LNCaP clone FGC (cell line): ENCODE measurements at regions not wholly inside any gene's neighbourhood (a gene's known extent, or its start where the extent isn't known, plus 50 kb on each side); places are given as distances from the start of the nearest gene placed in this dataset.
"Not testable (repeated sequence)": the region's sequence is repeated elsewhere in the genome, so short reads cannot be mapped to it uniquely, and the experiment has no call there.

ENCODE experiments used
- DNase-seq: peaks from one replicate; pipeline ENCODE4 v3.0.0-alpha.2; 2011; ENCODE audit warnings: low read depth
- H3K4me3 ChIP-seq: 2 replicates; pipeline ENCODE4 v1.5.1; 2011; ENCODE audit warnings: mild to moderate bottlenecking, low read depth, low read length, control low read depth
- TF ChIP-seq, protein P1 (sequence below): IDR thresholded peaks from 2 replicates; pipeline ENCODE4 v1.5.1; 2012; ENCODE audit warnings: mild to moderate bottlenecking; ENCODE audit not compliant: control insufficient read depth, insufficient read depth; ENCODE audit errors: extremely low read depth

DNA sequence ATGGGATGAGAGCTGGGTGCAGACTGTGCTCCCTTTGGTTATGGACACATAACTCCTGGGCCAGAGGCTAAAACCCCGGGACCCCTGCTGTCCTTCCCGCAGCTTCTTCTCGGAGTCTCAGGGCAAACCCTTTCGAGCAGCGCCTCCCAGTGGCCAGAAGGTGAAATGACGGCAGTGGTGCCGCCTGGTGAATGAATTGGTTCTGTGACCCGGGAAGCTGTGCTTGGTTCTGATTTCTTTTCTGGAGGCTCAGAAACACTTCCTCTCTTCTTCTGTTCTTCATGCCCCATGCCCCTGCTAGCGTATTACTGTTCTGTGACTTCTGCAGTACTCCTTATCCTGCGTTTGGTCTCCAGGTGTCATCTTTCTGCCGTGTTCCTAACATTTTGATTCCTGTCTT is 104.7 kb upstream of the CCZ1B start:
- TF ChIP-seq, protein P1, sequence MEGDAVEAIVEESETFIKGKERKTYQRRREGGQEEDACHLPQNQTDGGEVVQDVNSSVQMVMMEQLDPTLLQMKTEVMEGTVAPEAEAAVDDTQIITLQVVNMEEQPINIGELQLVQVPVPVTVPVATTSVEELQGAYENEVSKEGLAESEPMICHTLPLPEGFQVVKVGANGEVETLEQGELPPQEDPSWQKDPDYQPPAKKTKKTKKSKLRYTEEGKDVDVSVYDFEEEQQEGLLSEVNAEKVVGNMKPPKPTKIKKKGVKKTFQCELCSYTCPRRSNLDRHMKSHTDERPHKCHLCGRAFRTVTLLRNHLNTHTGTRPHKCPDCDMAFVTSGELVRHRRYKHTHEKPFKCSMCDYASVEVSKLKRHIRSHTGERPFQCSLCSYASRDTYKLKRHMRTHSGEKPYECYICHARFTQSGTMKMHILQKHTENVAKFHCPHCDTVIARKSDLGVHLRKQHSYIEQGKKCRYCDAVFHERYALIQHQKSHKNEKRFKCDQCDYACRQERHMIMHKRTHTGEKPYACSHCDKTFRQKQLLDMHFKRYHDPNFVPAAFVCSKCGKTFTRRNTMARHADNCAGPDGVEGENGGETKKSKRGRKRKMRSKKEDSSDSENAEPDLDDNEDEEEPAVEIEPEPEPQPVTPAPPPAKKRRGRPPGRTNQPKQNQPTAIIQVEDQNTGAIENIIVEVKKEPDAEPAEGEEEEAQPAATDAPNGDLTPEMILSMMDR, result peak; percentile 42
- not testable (repeated sequence) for H3K4me3 ChIP-seq, DNase-seq

DNA sequence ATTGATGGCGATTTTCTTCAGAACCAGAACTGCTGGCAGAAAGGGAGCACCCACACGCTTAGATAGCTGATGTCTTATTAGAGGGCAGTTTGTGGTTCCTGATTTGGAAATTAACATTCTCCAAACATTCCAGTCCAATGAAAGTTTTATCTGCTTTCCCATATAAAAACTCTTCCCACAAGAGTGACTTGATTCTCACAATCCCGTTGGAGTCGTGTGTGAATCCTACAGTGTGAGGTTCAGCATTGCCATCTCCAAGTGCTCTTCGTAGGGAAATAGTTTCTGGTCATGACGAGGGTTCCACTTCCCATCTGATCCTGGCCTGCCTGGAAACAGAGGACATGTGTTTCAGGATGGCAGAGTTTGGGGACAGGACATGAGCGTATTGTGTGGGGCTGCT is 105.4 kb upstream of the CCZ1B start:
- not testable (repeated sequence) for DNase-seq, H3K4me3 ChIP-seq

DNA sequence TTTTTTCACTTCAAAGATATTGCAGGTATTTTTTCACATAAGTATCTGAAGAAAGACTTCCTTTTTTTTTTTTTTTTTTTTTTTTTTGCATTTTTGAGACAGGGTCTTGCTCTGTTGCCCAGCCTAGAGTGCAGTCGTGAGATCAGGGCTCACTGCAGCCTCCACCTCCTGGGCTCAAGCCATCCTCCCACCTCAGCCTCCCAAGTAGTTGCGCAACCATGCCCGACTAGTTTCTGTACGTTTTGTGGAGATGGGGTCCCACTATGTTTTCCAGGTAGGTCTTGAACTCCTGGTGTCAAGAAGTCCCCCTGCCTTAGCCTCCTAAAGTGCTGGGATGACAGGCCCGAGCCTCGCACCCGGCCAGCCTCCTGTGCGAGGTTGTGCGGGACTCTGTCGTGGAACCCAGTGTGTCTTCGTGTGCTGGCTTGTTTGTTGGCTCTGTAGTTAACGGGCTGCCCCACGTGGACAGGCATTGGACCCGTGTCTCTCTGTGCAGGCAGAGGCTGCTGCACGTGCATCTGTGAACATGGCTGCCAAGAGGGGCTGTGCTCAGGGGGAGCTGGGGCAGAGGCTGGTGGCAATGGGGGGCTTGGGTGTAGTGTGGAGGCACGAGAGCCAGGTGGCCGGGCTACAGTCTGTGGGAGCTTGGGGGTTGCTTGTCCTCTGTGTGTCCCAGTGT is 108.0 kb upstream of the CCZ1B start:
- not testable (repeated sequence) for H3K4me3 ChIP-seq, DNase-seq

DNA sequence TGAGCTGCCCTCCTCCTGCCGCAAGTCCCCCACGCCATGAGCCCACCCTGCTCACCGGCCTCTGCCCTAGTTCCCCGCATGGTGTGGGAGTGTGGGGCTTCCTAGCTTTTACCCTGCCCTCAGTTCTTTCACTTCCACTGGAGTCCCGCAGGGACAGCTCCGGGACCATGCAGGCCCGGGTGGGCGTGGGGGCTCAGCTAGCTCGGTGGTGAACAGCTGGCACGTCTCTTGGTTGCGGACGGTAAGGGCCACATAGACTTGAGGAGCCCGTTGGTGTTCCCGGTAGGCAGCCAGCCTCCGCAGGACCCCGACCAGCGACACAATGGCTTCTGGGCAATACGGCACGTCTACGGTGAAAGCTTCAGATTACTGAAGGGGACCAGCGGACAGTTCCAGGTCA is 108.9 kb upstream of the CCZ1B start:
- no peak overlapping the region for H3K4me3 ChIP-seq
- TF ChIP-seq, protein P1, result no peak
- no peak for DNase-seq

DNA sequence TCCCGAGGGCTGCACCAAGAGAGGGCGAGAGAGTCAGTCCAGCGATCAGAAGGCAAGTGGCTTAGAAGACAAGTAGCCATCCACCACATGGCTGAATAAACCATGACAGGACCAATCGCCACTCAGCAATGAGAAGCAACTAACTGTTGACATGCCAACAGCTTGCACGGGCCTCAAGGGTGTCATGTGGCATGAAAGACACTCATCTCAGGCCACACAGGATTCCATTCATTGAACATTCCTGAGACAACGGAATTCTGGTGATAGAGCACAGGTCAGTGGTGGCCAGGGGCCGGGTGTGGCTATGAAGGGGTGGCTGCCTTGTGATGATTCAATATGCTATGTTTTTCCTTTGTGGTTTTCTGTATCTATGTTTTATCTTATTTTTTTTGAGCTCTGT is 110.6 kb upstream of the CCZ1B start:
- H3K4me3 ChIP-seq, DNase-seq: not testable (repeated sequence)

DNA sequence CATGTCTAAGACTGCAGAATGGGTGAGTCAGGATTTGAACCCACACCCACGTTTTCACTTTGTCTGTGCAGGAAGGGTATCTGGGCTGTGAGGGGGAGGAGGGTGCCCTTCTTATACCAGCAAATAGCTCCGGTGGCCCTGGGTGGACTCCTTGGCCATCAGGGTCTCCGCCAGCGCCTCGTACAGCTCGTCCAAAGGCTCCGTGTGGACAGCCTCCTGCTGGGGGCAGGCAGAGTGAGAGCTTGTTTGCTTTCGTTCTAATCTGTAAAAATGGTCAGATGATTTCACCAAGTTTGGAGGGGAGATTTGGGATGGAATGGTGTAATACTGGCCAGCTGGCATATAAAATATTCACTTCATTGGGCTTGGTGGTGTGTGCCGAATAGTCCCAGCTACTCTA is 111.7 kb upstream of the CCZ1B start:
- not testable (repeated sequence) for H3K4me3 ChIP-seq, DNase-seq

DNA sequence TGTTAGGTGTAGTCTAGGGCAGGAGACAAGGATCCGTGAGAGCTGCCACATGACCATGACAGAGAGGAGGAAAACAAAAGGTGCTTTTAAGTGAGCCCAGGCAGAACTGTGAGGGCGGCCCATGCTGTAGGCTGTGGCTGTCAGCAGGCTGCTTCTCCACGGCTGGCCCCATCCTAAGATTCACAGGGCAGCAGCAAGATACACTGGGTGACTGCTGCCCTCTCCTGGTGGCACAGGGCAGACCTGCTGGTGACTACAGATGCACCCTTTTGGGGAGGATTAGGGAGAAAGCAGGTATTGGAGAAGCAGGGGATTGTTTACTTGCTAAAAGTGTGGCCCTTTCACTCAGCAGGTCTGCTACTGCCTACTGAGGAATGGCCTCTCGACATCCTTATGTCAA is 112.2 kb upstream of the CCZ1B start:
- H3K4me3 ChIP-seq, DNase-seq: not testable (repeated sequence)
- TF ChIP-seq, protein P1, result peak; percentile 57

DNA sequence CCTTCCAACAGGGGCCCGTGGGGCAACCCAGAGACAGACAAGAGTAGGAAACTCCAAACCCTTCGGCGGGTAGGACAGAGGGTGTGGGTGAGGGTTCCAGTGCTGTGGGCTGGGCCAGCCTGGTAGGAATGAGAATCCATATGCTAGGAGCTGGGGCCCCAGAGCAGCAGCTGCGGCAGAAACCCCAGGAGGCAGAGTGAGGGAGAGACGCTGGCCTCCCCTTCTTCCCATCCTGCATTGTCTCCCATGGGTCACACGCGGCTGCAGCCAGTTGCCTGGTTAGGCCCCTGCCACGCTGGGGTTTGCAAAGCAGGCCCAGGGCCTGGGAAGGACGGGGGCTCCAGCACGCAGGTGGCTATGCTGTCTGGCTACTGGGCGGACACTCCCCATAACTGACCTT is 113.1 kb upstream of the CCZ1B start:
- DNase-seq, H3K4me3 ChIP-seq: not testable (repeated sequence)

DNA sequence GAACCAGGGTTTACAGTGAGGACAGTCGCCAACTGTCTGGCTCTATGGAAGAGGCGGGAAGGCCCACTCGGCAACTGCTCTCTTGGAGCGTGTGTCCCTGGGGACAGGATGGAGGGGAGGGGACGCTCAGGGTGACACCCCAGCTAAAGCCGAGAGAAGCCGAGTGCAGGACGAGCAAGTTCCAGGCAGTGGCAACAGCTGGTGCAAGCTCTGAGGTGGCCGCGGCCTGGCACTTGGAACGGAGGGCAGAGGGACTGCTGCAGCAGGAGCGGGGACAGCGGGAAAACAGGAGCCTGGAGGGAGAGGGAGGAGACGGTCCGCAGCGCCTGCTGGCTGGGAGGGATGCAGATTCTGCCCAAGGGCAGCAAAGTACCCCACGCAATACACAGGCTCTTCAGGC is 113.8 kb upstream of the CCZ1B start:
- not testable (repeated sequence) for H3K4me3 ChIP-seq, DNase-seq

DNA sequence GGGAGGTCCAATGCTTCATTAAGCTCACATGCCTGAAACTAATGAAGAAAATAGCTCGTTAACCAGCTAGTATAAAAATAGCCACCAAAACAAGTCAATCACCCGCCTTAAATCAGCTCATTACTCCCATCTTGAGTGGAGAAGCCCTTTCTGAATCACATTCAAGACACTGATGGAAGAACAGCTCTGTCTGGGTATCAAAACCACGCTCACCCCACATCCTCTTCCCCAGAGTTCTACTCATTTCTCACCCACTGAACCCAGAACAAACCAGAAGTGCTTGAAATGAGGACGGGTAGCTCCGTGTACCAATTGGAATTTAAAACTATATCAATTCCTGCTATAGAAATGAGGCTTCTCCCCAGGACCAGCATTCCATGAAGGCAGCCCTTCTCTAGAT is 120.8 kb upstream of the CCZ1B start:
- H3K4me3 ChIP-seq, DNase-seq: not testable (repeated sequence)

DNA sequence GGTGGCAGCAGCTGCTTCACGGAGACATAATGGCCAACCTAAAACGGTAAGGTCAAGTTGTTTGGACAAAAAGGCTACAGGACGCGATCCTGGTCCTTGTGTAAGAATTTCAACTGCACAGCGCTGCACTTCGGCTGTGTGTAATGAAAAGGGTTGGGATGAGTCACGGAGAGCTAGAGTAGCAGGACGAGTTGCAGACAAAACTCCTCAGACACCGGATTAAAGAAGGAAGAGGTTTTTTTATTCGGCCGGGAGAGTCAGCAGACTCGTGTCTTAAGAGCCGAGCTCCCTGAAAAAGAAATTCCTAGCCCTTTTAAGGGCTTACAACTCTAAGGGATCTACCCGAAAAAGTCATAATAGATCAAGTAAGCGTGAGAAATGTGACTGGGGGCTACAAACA is 124.2 kb upstream of the CCZ1B start:
- not testable (repeated sequence) for DNase-seq, H3K4me3 ChIP-seq

DNA sequence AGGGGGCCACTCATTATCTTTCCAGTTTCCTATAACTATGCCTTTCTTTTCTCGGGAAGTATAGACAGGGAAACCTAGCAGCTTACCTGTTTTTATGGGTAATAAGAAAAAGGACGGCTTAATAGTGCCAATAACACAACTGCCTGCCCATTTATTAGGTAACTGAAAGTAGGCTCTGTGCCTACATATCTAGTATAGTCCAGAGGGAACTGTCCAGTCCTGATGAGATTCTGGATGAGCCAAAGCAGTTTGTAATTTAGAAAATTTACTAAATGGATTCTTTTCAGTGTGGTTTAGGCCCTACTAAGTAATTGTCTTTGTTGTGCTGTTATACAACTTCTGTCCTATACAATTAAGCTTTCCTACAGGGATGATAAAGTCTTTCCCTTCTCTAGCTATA is 125.5 kb upstream of the CCZ1B start:
- DNase-seq, H3K4me3 ChIP-seq: not testable (repeated sequence)
